ENCODE measurements at regions not wholly inside any gene's neighbourhood (a gene's known extent, or its start where the extent isn't known, plus 50 kb on each side); places are given as distances from the start of the nearest gene placed in this dataset.

DNA sequence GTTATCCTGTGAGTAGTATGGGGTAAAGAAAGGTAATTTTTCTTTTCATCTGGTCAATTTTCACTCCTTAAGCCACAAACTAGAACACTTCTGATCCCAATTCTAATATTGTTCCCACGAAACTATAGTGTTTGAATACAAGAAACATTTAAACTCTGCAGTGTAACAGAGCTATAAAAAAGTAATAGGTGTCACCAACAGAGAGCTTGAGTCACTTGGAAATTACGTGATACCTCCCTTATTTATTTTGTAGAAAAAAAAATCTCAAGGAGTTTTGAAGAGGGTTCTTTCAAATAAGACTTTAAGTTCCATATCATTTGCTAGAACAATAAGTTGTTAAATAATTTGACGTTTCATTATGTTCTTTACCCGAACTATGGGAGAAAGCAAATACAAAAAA lies 959.4 kb downstream of the JRKL start:
- DNase-seq (ENCODE audit: low read depth in 2 of 2) = no peak
- TF ChIP-seq, protein P1, sequence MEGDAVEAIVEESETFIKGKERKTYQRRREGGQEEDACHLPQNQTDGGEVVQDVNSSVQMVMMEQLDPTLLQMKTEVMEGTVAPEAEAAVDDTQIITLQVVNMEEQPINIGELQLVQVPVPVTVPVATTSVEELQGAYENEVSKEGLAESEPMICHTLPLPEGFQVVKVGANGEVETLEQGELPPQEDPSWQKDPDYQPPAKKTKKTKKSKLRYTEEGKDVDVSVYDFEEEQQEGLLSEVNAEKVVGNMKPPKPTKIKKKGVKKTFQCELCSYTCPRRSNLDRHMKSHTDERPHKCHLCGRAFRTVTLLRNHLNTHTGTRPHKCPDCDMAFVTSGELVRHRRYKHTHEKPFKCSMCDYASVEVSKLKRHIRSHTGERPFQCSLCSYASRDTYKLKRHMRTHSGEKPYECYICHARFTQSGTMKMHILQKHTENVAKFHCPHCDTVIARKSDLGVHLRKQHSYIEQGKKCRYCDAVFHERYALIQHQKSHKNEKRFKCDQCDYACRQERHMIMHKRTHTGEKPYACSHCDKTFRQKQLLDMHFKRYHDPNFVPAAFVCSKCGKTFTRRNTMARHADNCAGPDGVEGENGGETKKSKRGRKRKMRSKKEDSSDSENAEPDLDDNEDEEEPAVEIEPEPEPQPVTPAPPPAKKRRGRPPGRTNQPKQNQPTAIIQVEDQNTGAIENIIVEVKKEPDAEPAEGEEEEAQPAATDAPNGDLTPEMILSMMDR (IDR thresholded peaks at IDR 0.05; ENCODE audit: low read depth, low read length) = no peak
- H3K4me3 ChIP-seq (replicated peaks in 1 of 2; ENCODE audit: low read depth in 2 of 2, low read length in 2 of 2) = no peak overlapping the region

DNA sequence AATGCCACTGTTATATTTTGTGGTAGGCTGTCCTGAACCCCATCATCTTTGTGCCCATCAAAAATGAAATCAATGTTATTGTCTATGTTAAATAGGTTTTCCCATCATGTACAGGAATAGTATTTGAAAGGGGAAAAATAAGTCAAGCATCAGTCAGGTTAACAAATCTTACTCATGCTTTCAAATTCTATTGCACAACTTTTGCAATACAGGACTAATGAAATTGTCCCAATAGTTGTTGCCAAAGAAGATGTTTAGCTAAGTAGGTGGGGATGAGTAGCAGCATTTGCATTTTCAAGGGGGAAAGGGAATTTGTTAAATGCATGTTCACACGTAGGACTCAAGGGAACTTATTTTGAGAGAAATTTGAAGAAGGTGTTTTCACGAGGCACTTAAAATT lies 962.1 kb downstream of the JRKL start:
- TF ChIP-seq, protein P1 (IDR thresholded peaks at IDR 0.05; ENCODE audit: low read depth, low read length) = no peak
- H3K4me3 ChIP-seq (replicated peaks in 1 of 2; ENCODE audit: low read depth in 2 of 2, low read length in 2 of 2) = no peak overlapping the region
- DNase-seq (ENCODE audit: low read depth in 2 of 2) = peak; percentile 17 to 36

DNA sequence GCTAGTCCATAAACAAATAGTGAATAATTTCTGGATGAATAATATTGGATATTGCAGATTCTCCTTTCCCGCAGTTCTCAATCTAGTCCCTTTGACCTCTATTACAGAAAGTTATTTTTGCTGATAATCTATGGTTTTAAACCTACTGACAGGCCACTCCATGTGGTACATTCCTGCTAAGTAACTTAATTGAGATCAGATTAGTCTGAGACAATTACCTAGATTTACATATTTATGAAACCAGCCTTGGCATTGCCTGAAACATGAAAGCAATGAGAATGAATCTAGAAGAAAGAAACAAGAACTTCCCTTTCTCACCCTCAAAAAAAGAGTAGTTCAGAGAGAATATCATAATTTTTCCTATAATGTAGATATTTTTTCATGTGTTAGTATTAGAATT lies 964.2 kb downstream of the JRKL start:
- no peak overlapping the region for H3K4me3 ChIP-seq (replicated peaks in 1 of 2; ENCODE audit: low read depth in 2 of 2, low read length in 2 of 2)
- no peak for DNase-seq (ENCODE audit: low read depth in 2 of 2)
- TF ChIP-seq, protein P1 (IDR thresholded peaks at IDR 0.05; ENCODE audit: low read depth, low read length) = no peak

DNA sequence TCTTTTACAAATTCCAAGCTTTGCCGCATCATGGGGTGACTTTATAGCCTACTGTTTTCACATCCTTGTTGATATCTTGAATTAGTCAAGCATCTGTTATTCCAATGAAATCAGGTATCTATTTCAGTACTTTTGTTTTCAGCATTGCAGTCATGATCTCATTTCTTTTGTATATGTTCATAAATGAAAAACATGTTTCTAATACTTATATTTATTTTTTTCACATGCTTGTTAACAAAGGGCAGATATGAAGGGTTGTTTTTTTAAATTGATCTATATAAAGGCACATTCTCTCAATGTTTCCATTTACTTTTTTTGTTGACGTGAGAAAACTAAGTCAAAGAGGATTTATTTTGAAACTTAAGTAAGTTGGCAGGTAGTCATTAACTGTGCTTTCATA lies 964.8 kb downstream of the JRKL start:
- no peak overlapping the region for H3K4me3 ChIP-seq (replicated peaks in 1 of 2; ENCODE audit: low read depth in 2 of 2, low read length in 2 of 2)
- DNase-seq (ENCODE audit: low read depth in 2 of 2) = no peak
- TF ChIP-seq, protein P1 (IDR thresholded peaks at IDR 0.05; ENCODE audit: low read depth, low read length) = no peak

DNA sequence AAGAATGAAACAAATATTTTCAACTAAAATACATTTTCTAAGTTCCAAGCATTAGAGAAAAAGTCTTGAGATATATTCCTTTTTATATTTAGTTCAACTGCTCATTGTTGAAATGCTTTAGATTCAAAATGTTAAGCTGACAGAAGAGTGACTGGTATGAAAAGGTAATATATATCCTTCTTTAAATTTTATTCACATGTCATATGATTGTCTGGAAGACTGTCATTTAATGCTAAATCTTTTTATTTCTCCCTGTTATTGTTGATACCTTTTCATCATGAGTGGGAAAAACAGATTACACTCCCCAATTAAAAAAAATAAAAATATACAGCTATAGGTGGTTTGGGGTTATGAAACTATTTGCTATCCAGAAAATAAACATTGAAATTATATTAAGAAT lies 965.4 kb downstream of the JRKL start:
- TF ChIP-seq, protein P1 (IDR thresholded peaks at IDR 0.05; ENCODE audit: low read depth, low read length) = no peak
- no peak for DNase-seq (ENCODE audit: low read depth in 2 of 2)
- no peak overlapping the region for H3K4me3 ChIP-seq (replicated peaks in 1 of 2; ENCODE audit: low read depth in 2 of 2, low read length in 2 of 2)

DNA sequence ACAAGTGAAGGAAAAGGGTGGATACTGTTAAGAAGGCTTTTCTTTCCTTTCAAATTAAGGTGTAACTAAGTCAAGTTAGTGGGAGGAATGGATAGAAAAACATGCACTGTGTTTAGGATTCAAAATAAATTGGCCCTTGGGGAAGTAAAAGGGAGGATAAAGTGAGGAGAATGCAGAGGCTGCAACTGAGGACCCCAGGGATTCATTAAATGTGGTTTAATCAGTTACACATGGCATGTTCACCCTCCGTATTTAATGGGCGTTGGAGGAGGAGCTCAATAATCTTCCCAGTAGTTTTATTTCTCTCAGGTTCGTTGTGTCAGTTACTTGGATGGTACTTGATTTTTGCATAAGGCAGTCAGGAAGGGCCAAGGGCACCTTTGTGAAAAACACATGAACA lies 966.3 kb downstream of the JRKL start:
- no peak for DNase-seq (ENCODE audit: low read depth in 2 of 2)
- no peak overlapping the region for H3K4me3 ChIP-seq (replicated peaks in 1 of 2; ENCODE audit: low read depth in 2 of 2, low read length in 2 of 2)
- TF ChIP-seq, protein P1 (IDR thresholded peaks at IDR 0.05; ENCODE audit: low read depth, low read length) = no peak

DNA sequence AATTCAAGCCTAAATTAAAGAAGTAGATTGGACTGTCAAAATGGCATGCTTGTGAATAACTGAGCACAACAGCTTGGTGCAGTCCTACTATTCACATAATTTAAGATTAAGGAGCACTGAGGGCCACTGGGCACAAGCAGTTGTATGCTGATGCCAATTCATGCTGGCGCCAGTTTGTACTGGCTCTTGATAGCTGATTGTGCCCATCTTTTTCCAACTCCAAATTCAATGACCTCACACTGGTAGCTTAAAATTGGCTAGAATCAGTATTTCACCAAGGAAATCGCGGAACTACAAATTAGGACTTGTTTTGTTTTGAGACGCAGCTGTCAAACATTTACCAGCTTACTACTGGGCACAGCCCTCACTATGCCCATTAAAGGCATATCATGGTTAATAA lies 969.2 kb downstream of the JRKL start:
- TF ChIP-seq, protein P1 (IDR thresholded peaks at IDR 0.05; ENCODE audit: low read depth, low read length) = no peak
- no peak for DNase-seq (ENCODE audit: low read depth in 2 of 2)
- no peak overlapping the region for H3K4me3 ChIP-seq (replicated peaks in 1 of 2; ENCODE audit: low read depth in 2 of 2, low read length in 2 of 2)
